ENCODE measurements at regions not wholly inside any gene's neighbourhood (a gene's known extent, or its start where the extent isn't known, plus 50 kb on each side); places are given as distances from the start of the nearest gene placed in this dataset.

DNA sequence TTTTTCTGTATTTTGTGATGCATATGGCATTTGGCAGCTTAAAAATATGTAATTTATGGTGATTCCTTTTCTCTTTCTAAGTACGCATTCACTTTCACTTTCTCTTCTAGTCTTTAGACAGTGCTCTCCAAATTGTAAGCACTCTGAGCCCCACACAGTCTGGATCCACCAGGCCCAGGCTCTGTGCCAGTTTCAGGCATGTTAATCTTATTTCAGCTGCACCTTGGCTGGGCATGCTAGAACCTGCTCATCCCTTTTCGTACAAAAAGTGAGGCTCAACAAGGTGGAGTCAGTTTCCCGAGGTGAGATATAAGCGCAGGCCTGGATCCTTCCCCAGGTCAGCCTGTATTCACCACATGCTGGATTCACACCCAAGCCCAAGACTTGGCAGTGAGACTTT lies 203.9 kb downstream of the MTX2 start:
- TF ChIP-seq, protein P1, sequence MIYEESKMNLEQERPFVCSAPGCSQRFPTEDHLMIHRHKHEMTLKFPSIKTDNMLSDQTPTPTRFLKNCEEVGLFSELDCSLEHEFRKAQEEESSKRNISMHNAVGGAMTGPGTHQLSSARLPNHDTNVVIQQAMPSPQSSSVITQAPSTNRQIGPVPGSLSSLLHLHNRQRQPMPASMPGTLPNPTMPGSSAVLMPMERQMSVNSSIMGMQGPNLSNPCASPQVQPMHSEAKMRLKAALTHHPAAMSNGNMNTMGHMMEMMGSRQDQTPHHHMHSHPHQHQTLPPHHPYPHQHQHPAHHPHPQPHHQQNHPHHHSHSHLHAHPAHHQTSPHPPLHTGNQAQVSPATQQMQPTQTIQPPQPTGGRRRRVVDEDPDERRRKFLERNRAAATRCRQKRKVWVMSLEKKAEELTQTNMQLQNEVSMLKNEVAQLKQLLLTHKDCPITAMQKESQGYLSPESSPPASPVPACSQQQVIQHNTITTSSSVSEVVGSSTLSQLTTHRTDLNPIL (CRISPR knock-in tag; IDR thresholded peaks at IDR 0.05; ENCODE audit: low read depth): no peak
- TF ChIP-seq ZNF70 (CRISPR knock-in tag; IDR thresholded peaks at IDR 0.05) (no peak), ISL1 (CRISPR knock-in tag; IDR thresholded peaks at IDR 0.05) (no peak; the same call in 1 of the 2 replicates), ARNTL (CRISPR knock-in tag; IDR thresholded peaks at IDR 0.05; ENCODE audit: borderline replicate concordance, low read depth) (no peak), BACH2 (CRISPR knock-in tag; IDR thresholded peaks at IDR 0.05; ENCODE audit: borderline replicate concordance) (no peak), GLIS3 (CRISPR knock-in tag; IDR thresholded peaks at IDR 0.05) (no peak), ZFP3 (CRISPR knock-in tag; IDR thresholded peaks at IDR 0.05) (no peak), ZC3H10 (CRISPR knock-in tag; IDR thresholded peaks at IDR 0.05) (no peak), ZFP30 (CRISPR knock-in tag; IDR thresholded peaks at IDR 0.05) (no peak), RARB (CRISPR knock-in tag; IDR thresholded peaks at IDR 0.05) (no peak)
- TF ChIP-seq, protein P2, sequence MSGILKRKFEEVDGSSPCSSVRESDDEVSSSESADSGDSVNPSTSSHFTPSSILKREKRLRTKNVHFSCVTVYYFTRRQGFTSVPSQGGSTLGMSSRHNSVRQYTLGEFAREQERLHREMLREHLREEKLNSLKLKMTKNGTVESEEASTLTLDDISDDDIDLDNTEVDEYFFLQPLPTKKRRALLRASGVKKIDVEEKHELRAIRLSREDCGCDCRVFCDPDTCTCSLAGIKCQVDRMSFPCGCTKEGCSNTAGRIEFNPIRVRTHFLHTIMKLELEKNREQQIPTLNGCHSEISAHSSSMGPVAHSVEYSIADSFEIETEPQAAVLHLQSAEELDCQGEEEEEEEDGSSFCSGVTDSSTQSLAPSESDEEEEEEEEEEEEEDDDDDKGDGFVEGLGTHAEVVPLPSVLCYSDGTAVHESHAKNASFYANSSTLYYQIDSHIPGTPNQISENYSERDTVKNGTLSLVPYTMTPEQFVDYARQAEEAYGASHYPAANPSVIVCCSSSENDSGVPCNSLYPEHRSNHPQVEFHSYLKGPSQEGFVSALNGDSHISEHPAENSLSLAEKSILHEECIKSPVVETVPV (CRISPR knock-in tag; IDR thresholded peaks at IDR 0.05): no peak
- TF ChIP-seq, protein P3, sequence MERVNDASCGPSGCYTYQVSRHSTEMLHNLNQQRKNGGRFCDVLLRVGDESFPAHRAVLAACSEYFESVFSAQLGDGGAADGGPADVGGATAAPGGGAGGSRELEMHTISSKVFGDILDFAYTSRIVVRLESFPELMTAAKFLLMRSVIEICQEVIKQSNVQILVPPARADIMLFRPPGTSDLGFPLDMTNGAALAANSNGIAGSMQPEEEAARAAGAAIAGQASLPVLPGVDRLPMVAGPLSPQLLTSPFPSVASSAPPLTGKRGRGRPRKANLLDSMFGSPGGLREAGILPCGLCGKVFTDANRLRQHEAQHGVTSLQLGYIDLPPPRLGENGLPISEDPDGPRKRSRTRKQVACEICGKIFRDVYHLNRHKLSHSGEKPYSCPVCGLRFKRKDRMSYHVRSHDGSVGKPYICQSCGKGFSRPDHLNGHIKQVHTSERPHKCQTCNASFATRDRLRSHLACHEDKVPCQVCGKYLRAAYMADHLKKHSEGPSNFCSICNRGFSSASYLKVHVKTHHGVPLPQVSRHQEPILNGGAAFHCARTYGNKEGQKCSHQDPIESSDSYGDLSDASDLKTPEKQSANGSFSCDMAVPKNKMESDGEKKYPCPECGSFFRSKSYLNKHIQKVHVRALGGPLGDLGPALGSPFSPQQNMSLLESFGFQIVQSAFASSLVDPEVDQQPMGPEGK (CRISPR knock-in tag; IDR thresholded peaks at IDR 0.05; ENCODE audit: borderline replicate concordance): no peak
- TF ChIP-seq, protein P4, sequence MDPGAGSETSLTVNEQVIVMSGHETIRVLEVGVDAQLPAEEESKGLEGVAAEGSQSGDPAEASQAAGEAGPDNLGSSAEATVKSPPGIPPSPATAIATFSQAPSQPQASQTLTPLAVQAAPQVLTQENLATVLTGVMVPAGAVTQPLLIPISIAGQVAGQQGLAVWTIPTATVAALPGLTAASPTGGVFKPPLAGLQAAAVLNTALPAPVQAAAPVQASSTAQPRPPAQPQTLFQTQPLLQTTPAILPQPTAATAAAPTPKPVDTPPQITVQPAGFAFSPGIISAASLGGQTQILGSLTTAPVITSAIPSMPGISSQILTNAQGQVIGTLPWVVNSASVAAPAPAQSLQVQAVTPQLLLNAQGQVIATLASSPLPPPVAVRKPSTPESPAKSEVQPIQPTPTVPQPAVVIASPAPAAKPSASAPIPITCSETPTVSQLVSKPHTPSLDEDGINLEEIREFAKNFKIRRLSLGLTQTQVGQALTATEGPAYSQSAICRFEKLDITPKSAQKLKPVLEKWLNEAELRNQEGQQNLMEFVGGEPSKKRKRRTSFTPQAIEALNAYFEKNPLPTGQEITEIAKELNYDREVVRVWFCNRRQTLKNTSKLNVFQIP (CRISPR knock-in tag; IDR thresholded peaks at IDR 0.05; ENCODE audit: borderline replicate concordance, low read depth): no peak
